ENCODE measurements at regions not wholly inside any gene's neighbourhood (a gene's known extent, or its start where the extent isn't known, plus 50 kb on each side); places are given as distances from the start of the nearest gene placed in this dataset.

DNA sequence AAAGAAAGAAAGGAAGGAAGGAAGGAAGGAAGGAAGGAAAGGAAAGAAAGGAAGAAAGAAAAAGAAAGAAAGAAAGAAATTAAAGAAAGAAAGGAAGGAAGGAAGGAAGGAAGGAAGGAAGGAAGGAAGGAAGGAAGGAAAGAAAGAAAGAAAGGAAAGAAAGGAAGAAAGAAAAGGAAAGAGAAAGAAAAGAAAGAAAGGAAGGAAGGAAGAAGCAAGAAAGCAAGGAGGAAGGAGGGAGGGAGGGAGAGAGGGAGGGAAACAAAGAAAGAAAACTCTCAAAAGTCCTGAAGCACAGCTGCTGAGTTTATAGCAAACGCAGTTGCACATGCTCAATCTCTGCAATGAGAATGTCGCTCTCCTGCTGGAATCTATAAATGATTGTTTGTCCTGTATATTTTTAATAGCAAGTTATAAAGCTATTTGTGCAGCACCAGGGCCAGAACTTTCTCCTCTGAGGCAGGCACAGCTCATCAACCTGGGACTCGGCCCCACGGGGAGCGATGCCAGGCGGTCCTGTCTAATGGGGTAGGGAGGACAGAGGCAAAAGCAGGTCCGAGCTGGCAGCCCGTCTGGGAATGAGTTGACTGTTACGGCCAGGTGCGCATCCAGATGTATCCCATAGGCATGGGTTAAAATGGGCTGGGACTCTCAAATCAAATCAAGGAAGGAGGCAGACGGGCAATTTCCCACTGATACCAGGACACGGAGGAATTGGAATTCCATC, 118.0 kb upstream of the PFKP start:
- no peak for DNase-seq

GRCh38 chr10:2948127-2948854, 119.1 kb upstream of the PFKP start:
- no peak for DNase-seq

DNA sequence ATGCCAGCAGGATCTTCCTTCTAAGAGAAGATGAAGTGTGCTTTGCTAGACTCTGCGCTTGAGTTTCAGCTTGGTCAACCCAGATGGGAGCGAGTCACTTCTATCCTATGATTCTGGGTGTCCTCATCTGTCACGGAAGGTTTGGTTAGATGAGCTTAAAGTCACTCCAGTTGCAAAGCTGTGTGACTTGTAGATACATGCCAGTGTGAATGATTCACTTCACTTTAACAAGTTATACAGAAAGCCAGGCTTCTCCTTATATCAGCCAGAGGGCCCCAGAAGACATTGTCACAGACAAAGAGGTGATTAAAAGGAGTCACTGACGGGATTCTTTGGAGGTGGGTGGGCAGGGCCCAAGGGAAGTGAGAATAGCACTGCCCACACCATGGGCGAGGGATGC, 122.6 kb upstream of the PFKP start:
- DNase-seq, result no peak

- no peak for DNase-seq
Measured at GRCh38 chr10:2943932-2944614, 123.3 kb upstream of the PFKP start.

DNA sequence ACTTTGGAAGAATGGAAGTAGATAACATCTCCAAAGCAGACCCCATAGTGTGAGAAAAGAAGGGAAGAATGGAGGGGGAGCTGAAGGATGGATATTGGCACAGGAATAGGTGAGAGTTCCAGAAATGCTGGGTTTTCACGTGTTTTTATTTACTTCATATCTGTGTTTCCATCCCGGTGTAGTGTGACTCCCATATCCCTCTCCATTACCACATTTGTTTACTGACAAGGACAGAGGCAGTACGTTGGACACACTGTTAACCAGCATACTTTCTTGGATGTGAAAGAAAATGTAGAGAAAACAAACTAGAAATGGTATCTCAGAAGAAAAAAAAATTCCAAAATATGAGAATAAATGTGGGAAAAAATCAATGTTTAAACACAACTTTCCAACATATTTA, 124.4 kb upstream of the PFKP start:
- DNase-seq, result no peak

DNA sequence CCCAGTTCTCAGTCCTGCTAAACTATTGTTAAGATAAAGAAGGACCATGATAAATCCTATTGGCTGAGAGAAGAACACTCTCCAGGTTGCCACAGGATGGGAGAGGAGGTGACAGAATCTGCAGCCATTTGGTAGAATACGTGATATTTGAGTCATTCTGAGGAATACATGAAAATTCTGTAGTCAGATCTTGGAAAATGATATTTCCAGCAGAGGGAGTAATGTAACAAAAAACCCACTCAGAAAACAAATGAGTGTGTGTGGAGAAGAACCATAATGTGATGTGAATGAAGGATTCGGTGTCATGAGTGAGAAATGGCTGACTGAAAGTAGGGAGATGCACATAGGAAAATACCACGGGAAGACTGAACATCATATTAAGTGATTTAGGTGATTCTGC, 128.5 kb upstream of the PFKP start:
- no peak for DNase-seq

DNA sequence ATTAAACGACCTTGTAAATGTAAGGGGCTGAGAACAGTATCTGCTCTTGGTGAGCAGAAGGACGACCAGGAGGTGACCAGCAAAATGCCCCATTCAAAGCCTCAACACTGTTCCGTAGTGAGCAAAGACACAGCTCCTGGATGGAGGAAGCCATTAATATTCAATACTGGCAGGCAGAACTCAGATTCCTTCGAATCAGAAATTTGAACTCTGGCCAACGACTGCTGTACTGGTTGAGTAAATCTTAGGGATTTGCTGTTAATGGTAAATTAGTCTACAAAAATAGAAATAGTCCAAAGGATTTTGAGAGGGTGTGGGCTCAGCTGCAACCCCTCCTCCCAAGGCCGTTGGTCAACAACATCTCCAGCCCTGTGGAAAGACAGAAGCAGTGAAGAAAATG, 130.5 kb upstream of the PFKP start:
- no peak for DNase-seq

GRCh38 chr10:2935647-2936386, 131.5 kb upstream of the PFKP start:
- no peak for DNase-seq

GRCh38 chr10:2933924-2934323, 133.4 kb upstream of the PFKP start:
- no peak for DNase-seq

DNA sequence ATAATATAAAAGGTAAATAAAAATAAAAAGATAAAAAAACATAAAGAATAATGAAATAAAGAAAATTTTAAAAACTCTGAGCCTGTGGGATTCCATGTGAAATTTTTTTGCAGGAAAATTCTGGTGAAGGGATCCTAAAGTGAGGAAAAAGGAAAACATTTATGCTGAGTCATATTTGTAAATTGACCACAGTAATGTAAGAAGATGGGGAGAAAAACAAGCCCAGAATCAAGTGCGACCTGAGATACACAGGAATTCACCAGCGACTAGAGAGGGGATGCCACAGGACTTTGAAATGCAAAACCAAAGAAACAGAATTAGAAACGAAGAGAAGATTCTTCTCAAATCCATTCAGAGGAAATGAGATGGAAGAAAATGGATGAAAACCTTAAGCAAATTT, 133.8 kb upstream of the PFKP start:
- DNase-seq, result no peak

DNA sequence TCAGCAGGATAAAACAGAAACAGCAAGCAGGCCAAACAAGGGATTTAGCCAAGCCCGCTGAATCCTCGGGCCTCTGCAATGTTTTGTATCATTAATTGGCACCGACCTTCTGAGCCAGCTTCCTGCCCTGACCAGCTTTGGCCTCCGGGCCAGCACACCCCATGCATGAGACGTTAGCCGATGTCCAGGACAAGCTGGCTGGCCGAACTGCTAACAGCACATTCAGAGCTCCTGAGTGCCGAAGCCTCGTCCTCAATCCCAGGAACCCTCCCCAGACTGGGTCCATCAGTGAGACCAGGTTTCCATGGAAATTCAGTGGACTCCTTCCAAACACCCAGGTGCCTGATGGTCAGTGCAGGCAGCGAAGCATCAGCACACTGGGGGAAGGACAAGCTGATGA, 134.3 kb upstream of the PFKP start:
- no peak for DNase-seq

- no peak for DNase-seq
Measured at GRCh38 chr10:2929480-2930258, 137.7 kb upstream of the PFKP start.

- peak; percentile 70 for DNase-seq
Measured at GRCh38 chr10:2927958-2928840, 139.1 kb upstream of the PFKP start.

DNA sequence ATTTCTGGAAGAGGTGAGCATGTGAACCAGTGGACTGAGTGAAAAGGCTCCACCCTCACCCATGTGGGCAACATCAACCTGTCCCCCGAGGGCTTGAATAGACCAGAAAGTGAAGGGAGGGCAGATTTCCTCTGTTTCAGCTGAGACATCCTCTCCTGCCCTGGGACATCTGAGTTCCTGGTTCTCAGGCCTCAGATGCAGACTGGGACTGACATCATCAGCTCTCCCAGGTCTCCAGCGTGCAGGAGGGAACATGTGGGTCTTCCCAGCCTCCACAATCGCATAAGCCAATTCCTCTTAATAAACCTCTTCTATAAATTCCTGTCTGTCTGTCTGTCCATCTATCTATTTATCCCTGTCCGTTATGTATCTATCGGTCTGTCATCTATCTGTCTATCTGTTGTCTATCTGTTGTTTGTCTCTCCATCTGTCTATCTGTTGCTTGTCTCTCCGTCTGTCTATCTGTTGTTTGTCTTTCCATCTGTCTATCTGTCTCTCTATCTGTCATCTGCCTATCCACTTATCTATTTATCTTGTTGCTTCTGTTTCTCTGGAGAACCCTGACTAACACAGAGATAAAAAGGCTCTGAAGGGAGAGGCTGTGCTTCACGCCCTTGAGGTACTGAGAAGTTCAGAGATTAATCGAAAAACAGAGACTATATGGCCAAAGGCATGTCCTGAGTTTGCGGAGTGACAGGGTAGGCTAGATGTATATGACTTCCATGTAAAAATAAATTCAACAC, 140.3 kb upstream of the PFKP start:
- DNase-seq, result no peak

- no peak for DNase-seq
Measured at GRCh38 chr10:2925631-2926030, 141.7 kb upstream of the PFKP start.

- no peak for DNase-seq
Measured at GRCh38 chr10:2924431-2924830, 142.9 kb upstream of the PFKP start.

GRCh38 chr10:2921956-2922680, 145.2 kb upstream of the PFKP start:
- DNase-seq, result no peak

DNA sequence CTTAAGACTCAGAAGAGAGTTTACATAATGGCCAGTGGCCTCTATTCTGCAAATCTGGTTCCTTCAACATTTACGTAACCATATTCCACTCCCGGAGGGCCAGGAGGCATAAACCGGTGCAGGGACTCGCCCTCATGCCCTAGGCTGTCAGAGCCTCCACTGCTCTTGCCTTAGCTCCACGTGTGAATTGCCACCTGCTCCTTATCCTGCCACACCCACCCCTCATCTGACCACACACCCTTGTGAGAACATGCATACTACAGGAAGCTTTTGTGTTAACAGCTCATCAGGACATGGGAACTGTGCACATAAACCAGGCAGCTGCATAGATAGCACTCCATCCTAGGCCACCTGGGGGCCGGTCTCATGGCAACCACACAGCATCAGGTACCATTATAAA, 146.7 kb upstream of the PFKP start:
- no peak for DNase-seq

DNA sequence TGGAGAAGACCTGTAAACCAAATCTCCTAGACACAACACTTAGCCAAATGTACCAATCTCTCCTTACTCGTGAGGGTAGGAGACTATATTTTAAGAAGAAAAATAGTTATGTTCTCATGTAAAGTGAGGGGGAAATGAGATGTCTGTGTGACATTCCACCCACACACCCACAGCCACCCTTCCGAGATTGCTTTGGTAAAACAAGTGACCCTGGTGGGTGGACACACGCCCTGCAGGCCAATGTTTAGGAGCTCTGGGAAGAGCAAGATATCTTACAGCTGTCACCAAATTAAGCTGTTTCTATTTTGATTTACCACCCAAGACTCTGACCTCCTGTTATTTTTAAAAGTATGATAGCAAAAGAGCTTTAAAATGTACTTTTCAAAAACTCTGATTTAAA, 147.2 kb upstream of the PFKP start:
- DNase-seq, result no peak

GRCh38 chr10:2919016-2919415, 148.3 kb upstream of the PFKP start:
- DNase-seq, result no peak

All from stimulated activated CD4-positive, alpha-beta T cell treated with anti-CD3 and anti-CD28 coated beads, Interleukin-12 subunit alpha, Interleukin-12 subunit beta, amount 100 ng/mL, for 4 hours (primary cell).